GM23248 (cell line): ENCODE measurements at regions not wholly inside any gene's neighbourhood (a gene's known extent, or its start where the extent isn't known, plus 50 kb on each side); places are given as distances from the start of the nearest gene placed in this dataset.
"Not testable (repeated sequence)": the region's sequence is repeated elsewhere in the genome, so short reads cannot be mapped to it uniquely, and the experiment has no call there.

Source experiments
- EZH2 ChIP-seq: fragments of 200-600 bp; sonication (generic); IDR thresholded peaks from 2 replicates; pipeline ENCODE4 v1.6.1; 2018; ENCODE audit warnings: antibody characterized with exemption, mild to moderate bottlenecking; ENCODE audit not compliant: insufficient read depth, poor library complexity, severe bottlenecking
- EZH2phosphoT487 ChIP-seq: fragments of 200-600 bp; sonication (generic); IDR thresholded peaks from 2 replicates; pipeline ENCODE4 v1.6.1; 2018; ENCODE audit warnings: antibody characterized with exemption, moderate library complexity, mild to moderate bottlenecking, low read depth; ENCODE audit not compliant: insufficient read depth

DNA sequence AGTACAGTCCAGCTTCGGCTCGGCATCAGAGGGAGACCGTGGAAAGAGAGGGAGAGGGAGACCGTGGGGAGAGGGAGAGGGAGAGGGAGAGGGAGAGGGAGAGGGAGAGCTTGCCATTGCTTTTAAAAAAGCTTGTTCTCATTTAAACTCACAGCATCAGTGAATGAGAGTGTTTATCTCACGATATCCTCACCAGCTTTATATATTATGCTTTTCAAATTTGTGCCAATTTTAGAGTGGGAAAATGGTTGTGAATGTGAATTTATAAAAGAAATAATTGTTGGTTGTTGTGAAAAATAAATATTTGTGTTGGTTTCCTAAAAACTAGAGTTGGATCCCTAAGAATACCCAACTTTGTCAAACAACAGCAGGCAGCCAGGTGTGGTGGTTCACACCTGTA, 170.1 kb downstream of the NRN1 start:
- TF ChIP-seq EZH2, EZH2phosphoT487: not testable (repeated sequence)
